Endothelial cell of umbilical vein (primary cell): ENCODE measurements at regions not wholly inside any gene's neighbourhood (a gene's known extent, or its start where the extent isn't known, plus 50 kb on each side); places are given as distances from the start of the nearest gene placed in this dataset.

Source experiments
- CTCF ChIP-seq, 2 donors: IDR thresholded peaks; 1 replicate in 1 of 2; 2 replicates in 1 of 2; pipeline ENCODE4 v1.5.1; 2011; ENCODE audit warnings: low read length in 2 of 2, mild to moderate bottlenecking in 2 of 2, moderate library complexity in 2 of 2, control low read depth in 1 of 2, inconsistent platforms in 1 of 2, low read depth in 1 of 2; ENCODE audit not compliant: insufficient read depth in 1 of 2; ENCODE audit errors: extremely low read depth in 1 of 2
- EZH2 ChIP-seq: IDR thresholded peaks from 2 replicates; pipeline ENCODE4 v1.6.1; 2012; ENCODE audit warnings: borderline replicate concordance, low read depth, mild to moderate bottlenecking, moderate library complexity, low read length, inconsistent platforms; ENCODE audit not compliant: severe bottlenecking
- FOS ChIP-seq: IDR thresholded peaks from 2 replicates; pipeline ENCODE4 v1.6.1; 2011; ENCODE audit warnings: mild to moderate bottlenecking, low read length, moderate library complexity, borderline replicate concordance; ENCODE audit not compliant: insufficient read depth
- JUN ChIP-seq: IDR thresholded peaks from 2 replicates; pipeline ENCODE4 v1.6.1; 2011; ENCODE audit warnings: borderline replicate concordance, low read depth; ENCODE audit not compliant: insufficient read length, insufficient read depth
- MAX ChIP-seq: IDR thresholded peaks from 2 replicates; pipeline ENCODE4 v1.6.1; 2011; ENCODE audit not compliant: insufficient read depth, insufficient read length
- MYC ChIP-seq: IDR thresholded peaks from one replicate; pipeline ENCODE4 v1.6.1; 2011; ENCODE audit warnings: mild to moderate bottlenecking, low read depth, low read length
- POLR2A ChIP-seq: IDR thresholded peaks from 2 replicates; pipeline ENCODE4 v1.6.1; 2012; ENCODE audit warnings: low read depth, mild to moderate bottlenecking, control low read depth, low read length
- POLR2AphosphoS5 ChIP-seq: IDR thresholded peaks from 2 replicates; pipeline ENCODE4 v1.6.1; 2012; ENCODE audit warnings: low read depth, mild to moderate bottlenecking, control low read depth, low read length, moderate library complexity; ENCODE audit not compliant: insufficient read depth

- TF ChIP-seq POLR2AphosphoS5 (no peak), MAX (no peak), POLR2A (no peak), FOS (no peak), CTCF (IDR thresholded peaks at IDR 0.05; ENCODE audit: extremely low read depth in 1 of 2, insufficient read depth in 1 of 2, low read depth in 1 of 2, low read length in 2 of 2) (no peak), EZH2 (no peak), JUN (no peak), MYC (no peak)
Observed at GRCh38 chr2:22885245-22885644, 499.7 kb upstream of the KLHL29 start.
